ENCODE measurements at regions not wholly inside any gene's neighbourhood (a gene's known extent, or its start where the extent isn't known, plus 50 kb on each side); places are given as distances from the start of the nearest gene placed in this dataset.

- Mint-ChIP-seq H3K36me3 (ENCODE audit: insufficient read depth, unreplicated experiment) (no peaks in the 10 kb centered on the region), H3K4me3 (ENCODE audit: low read depth, unreplicated experiment) (no peak overlapping the region), H3K27me3 (ENCODE audit: unreplicated experiment) (no peaks in the 10 kb centered on the region), H3K4me1 (ENCODE audit: low read depth, unreplicated experiment) (peaks cover 10% of the 10 kb centered on the region), H3K9me3 (ENCODE audit: low read depth, unreplicated experiment) (no peaks in the 10 kb centered on the region), H3K27ac (ENCODE audit: unreplicated experiment) (no peak overlapping the region)
- CTCF ChIA-PET, result no interaction called here
- no peak for DNase-seq
- no TSS peak for BruUV-seq (replicated peaks)
- intact Hi-C loops (cut with micrococcal nuclease; ENCODE audit: unreplicated experiment), result no loop called here
- no peak for TF ChIP-seq CTCF (IDR thresholded peaks at IDR 0.05; ENCODE audit: unreplicated experiment)
Observed at GRCh38 chr6:6893701-6894100, 214.1 kb upstream of the RREB1 start.

GRCh38 chr6:6895929-6896328 is 211.8 kb upstream of the RREB1 start:
- intact Hi-C loops (cut with micrococcal nuclease; ENCODE audit: unreplicated experiment), result no loop called here
- Mint-ChIP-seq H3K36me3 (ENCODE audit: insufficient read depth, unreplicated experiment) (no peaks in the 10 kb centered on the region), H3K27ac (ENCODE audit: unreplicated experiment) (no peak overlapping the region), H3K4me1 (ENCODE audit: low read depth, unreplicated experiment) (peaks cover 10% of the 10 kb centered on the region), H3K27me3 (ENCODE audit: unreplicated experiment) (no peaks in the 10 kb centered on the region), H3K9me3 (ENCODE audit: low read depth, unreplicated experiment) (no peaks in the 10 kb centered on the region), H3K4me3 (ENCODE audit: low read depth, unreplicated experiment) (no peak overlapping the region)
- DNase-seq, result no peak
- BruUV-seq (replicated peaks), result no TSS peak
- CTCF ChIA-PET, result no interaction called here
- no peak for TF ChIP-seq CTCF (IDR thresholded peaks at IDR 0.05; ENCODE audit: unreplicated experiment)

- no peaks in the 10 kb centered on the region for H3K4me1 Mint-ChIP-seq (ENCODE audit: low read depth, unreplicated experiment)
- no peaks in the 10 kb centered on the region for H3K36me3 Mint-ChIP-seq (ENCODE audit: insufficient read depth, unreplicated experiment)
- BruUV-seq (replicated peaks), result no TSS peak
- intact Hi-C loops (cut with micrococcal nuclease; ENCODE audit: unreplicated experiment), result no loop called here
- no peak overlapping the region for H3K4me3 Mint-ChIP-seq (ENCODE audit: low read depth, unreplicated experiment)
- CTCF ChIA-PET, result no interaction called here
- H3K27ac Mint-ChIP-seq (ENCODE audit: unreplicated experiment), result no peak overlapping the region
- DNase-seq, result no peak
- no peaks in the 10 kb centered on the region for H3K27me3 Mint-ChIP-seq (ENCODE audit: unreplicated experiment)
- H3K9me3 Mint-ChIP-seq (ENCODE audit: low read depth, unreplicated experiment), result no peaks in the 10 kb centered on the region
- no peak for TF ChIP-seq CTCF (IDR thresholded peaks at IDR 0.05; ENCODE audit: unreplicated experiment)
Observed at GRCh38 chr6:6897140-6897539, 210.6 kb upstream of the RREB1 start.

GRCh38 chr6:6900569-6901204 is 207.1 kb upstream of the RREB1 start:
- Mint-ChIP-seq H3K4me1 (ENCODE audit: low read depth, unreplicated experiment) (no peaks in the 10 kb centered on the region), H3K9me3 (ENCODE audit: low read depth, unreplicated experiment) (no peaks in the 10 kb centered on the region), H3K4me3 (ENCODE audit: low read depth, unreplicated experiment) (no peak overlapping the region), H3K27ac (ENCODE audit: unreplicated experiment) (no peak overlapping the region), H3K36me3 (ENCODE audit: insufficient read depth, unreplicated experiment) (no peaks in the 10 kb centered on the region), H3K27me3 (ENCODE audit: unreplicated experiment) (no peaks in the 10 kb centered on the region)
- no peak for TF ChIP-seq CTCF (IDR thresholded peaks at IDR 0.05; ENCODE audit: unreplicated experiment)
- intact Hi-C loops (cut with micrococcal nuclease; ENCODE audit: unreplicated experiment), result no loop called here
- CTCF ChIA-PET, result no interaction called here
- no TSS peak for BruUV-seq (replicated peaks)
- no peak for DNase-seq

All from Calu3 (cell line).